ENCODE measurements at regions not wholly inside any gene's neighbourhood (a gene's known extent, or its start where the extent isn't known, plus 50 kb on each side); places are given as distances from the start of the nearest gene placed in this dataset.

DNA sequence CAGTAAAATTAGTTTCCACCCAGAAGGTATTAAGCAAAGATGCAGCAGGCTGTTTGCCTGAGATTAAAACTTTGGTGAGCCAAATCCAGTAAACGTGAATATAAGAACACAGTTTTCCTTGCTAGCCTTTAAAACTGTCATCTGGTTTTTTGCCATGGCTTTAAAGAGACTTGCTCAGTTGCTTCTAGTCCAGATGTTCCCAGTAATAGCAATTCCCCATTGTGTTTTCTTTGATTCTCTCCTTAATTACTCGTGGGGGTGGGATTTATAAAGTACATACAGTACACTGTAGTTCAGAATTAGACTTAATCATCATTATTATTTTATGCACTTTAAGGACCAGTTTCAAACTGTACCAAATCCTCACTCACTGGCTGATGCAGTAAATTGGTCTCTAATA lies 303.5 kb upstream of the ZNF804A start:
- no peak for DNase-seq (ENCODE audit: extremely low spot score)
- ChIA-PET POLR2A (no interaction called here), CTCF (no interaction called here)
- TF ChIP-seq ELF4 (IDR thresholded peaks at IDR 0.05): no peak
- no peak for TF ChIP-seq CTBP1 (IDR thresholded peaks at IDR 0.05; ENCODE audit: borderline replicate concordance)
- no peak for TF ChIP-seq FOXM1 (IDR thresholded peaks at IDR 0.05; ENCODE audit: borderline replicate concordance)
- no peak for TF ChIP-seq TARDBP (IDR thresholded peaks at IDR 0.05)
- no peak for TF ChIP-seq SP1 (IDR thresholded peaks at IDR 0.05)

DNA sequence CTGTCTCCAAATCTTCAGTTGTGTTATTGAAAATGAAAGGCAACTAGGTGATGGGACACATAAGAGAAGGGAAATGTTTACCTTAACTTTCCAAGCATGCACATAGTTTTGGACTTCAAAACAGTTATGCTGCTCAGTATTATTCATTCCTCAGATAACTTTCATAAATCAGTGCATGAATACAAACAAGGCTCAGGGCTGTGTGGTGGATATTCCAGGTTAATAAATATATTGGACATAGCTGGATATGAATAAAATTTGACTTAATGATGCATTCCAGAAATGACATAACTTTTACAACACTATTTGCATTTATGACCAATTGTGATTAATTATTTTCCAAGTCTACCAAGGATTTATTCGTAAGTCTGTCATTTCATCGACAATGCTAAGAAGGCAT lies 301.2 kb upstream of the ZNF804A start:
- POLR2A ChIA-PET: no interaction called here
- DNase-seq (ENCODE audit: extremely low spot score): no peak
- TF ChIP-seq NFRKB (IDR thresholded peaks at IDR 0.05): no peak
- TF ChIP-seq ARNT (IDR thresholded peaks at IDR 0.05): no peak
- TF ChIP-seq FOXK2 (IDR thresholded peaks at IDR 0.05): no peak
- no peak for TF ChIP-seq ELF4 (IDR thresholded peaks at IDR 0.05)
- TF ChIP-seq, protein P1, sequence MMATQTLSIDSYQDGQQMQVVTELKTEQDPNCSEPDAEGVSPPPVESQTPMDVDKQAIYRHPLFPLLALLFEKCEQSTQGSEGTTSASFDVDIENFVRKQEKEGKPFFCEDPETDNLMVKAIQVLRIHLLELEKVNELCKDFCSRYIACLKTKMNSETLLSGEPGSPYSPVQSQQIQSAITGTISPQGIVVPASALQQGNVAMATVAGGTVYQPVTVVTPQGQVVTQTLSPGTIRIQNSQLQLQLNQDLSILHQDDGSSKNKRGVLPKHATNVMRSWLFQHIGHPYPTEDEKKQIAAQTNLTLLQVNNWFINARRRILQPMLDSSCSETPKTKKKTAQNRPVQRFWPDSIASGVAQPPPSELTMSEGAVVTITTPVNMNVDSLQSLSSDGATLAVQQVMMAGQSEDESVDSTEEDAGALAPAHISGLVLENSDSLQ (IDR thresholded peaks at IDR 0.05): no peak
- no peak for TF ChIP-seq BHLHE40 (IDR thresholded peaks at IDR 0.05; ENCODE audit: borderline replicate concordance)
- TF ChIP-seq L3MBTL2 (conservative IDR thresholded peaks at IDR 0.05): no peak
- TF ChIP-seq SUZ12 (IDR thresholded peaks at IDR 0.05): no peak
- no peak for TF ChIP-seq ZNF384 (IDR thresholded peaks at IDR 0.05)
- TF ChIP-seq FOXM1 (IDR thresholded peaks at IDR 0.05; ENCODE audit: borderline replicate concordance): no peak
- no peak for TF ChIP-seq SP1 (IDR thresholded peaks at IDR 0.05)
- TF ChIP-seq TARDBP (IDR thresholded peaks at IDR 0.05): no peak
- no peak for TF ChIP-seq FOXA1 (IDR thresholded peaks at IDR 0.05)
- TF ChIP-seq CTBP1 (IDR thresholded peaks at IDR 0.05; ENCODE audit: borderline replicate concordance): no peak
- TF ChIP-seq LEF1 (IDR thresholded peaks at IDR 0.05; ENCODE audit: borderline replicate concordance): no peak
- CTCF ChIA-PET: no interaction called here

DNA sequence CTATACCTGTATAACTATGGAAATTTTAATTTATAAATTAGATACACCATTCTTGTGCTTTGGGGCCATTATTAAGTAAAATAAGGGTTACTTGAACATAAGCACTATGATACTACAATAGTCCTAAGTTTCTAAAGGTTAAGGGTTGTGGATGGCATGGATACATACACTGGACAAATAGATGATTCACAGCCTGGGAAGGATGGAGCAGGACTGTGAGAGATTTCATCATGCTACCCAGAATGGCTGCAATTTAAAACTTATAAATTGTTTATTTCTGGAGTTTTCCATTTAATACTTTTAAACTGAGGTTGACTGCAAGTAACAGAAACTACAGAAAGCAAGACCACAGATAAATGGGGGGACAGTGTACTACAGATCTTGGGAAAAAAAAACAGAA lies 295.8 kb upstream of the ZNF804A start:
- TF ChIP-seq FOXA1 (IDR thresholded peaks at IDR 0.05) (no peak), BHLHE40 (IDR thresholded peaks at IDR 0.05; ENCODE audit: borderline replicate concordance) (no peak), NFRKB (IDR thresholded peaks at IDR 0.05) (no peak), ELF4 (IDR thresholded peaks at IDR 0.05) (no peak), SUZ12 (IDR thresholded peaks at IDR 0.05) (no peak), CTBP1 (IDR thresholded peaks at IDR 0.05; ENCODE audit: borderline replicate concordance) (no peak)
- TF ChIP-seq, protein P1 (IDR thresholded peaks at IDR 0.05): no peak
- CTCF ChIA-PET: no interaction called here

DNA sequence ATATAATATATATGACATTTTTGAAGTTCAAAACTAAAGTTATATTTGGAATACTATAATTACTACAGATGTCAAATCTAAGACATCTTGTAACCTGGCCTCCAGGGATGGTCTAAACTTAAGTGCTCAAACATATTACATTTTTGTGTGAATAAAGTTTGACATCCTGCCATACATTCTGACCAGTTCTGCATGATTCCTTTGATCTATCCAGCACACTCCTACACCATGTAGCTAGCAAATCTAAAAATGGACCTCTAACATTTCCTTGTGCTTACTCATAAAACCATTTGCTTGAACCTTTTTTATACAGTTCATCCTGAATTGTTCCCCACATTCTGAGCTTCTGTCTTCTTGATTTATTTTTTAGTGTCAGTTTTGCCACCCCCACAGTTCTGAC lies 294.3 kb upstream of the ZNF804A start:
- no peak for TF ChIP-seq L3MBTL2 (conservative IDR thresholded peaks at IDR 0.05)
- no peak for TF ChIP-seq NFRKB (IDR thresholded peaks at IDR 0.05)
- no peak for TF ChIP-seq ELF4 (IDR thresholded peaks at IDR 0.05)
- TF ChIP-seq FOXA1 (IDR thresholded peaks at IDR 0.05): no peak
- no peak for TF ChIP-seq FOXM1 (IDR thresholded peaks at IDR 0.05; ENCODE audit: borderline replicate concordance)
- TF ChIP-seq HDGF (IDR thresholded peaks at IDR 0.05; ENCODE audit: borderline replicate concordance): no peak
- TF ChIP-seq TARDBP (IDR thresholded peaks at IDR 0.05): no peak
- TF ChIP-seq ZNF384 (IDR thresholded peaks at IDR 0.05): no peak
- TF ChIP-seq FOXK2 (IDR thresholded peaks at IDR 0.05): no peak
- no peak for TF ChIP-seq ARNT (IDR thresholded peaks at IDR 0.05)
- TF ChIP-seq SP1 (IDR thresholded peaks at IDR 0.05): no peak
- ChIA-PET CTCF (no interaction called here), POLR2A (no interaction called here)
- DNase-seq (ENCODE audit: extremely low spot score): no peak

More for the DNA sequence above, 295.8 kb upstream of the ZNF804A start:
- DNase-seq (ENCODE audit: extremely low spot score): no peak
- POLR2A ChIA-PET: no interaction called here

DNA sequence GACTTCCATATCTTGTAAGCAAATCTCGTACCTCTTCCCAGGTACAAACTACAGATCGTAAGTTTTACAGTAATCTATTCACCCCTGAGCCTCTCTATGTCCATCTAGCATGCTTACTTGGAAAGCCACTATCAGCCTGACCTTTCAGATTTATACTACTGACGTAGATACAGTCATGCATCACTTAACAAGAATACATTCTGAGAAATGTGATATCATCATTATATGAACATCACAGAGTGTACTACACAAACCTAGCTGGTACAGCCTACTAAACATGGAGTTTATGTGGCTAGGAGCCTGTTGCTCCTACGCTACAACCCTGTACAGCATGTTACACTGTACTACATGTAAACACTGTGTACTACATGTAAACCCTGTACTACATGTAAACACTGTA lies 293.2 kb upstream of the ZNF804A start:
- ChIA-PET CTCF (no interaction called here), POLR2A (no interaction called here)
- no peak for DNase-seq (ENCODE audit: extremely low spot score)
- TF ChIP-seq SP1 (IDR thresholded peaks at IDR 0.05): no peak

DNA sequence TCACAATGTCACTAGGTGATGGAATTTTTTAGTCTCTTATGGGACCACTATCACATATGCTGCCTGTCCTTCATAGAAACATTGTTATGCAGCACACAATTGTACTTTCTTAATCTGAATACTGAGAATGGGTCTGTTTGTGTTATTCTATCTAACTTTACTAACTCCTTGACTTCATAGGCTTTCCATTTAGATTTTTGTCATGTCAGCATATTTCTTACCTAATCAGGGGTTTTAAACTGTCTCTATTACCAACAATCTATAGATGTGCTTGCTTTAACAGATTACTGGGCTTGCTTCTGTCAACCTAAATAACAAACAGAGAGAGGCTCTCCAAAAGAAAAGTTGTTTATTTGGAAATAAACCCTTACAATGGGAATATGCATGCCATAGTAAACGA lies 289.6 kb upstream of the ZNF804A start:
- TF ChIP-seq HDGF (IDR thresholded peaks at IDR 0.05; ENCODE audit: borderline replicate concordance): no peak
- no peak for TF ChIP-seq L3MBTL2 (conservative IDR thresholded peaks at IDR 0.05)
- no peak for TF ChIP-seq SUZ12 (IDR thresholded peaks at IDR 0.05)
- TF ChIP-seq ZNF384 (IDR thresholded peaks at IDR 0.05): no peak
- no peak for TF ChIP-seq CTBP1 (IDR thresholded peaks at IDR 0.05; ENCODE audit: borderline replicate concordance)
- no peak for TF ChIP-seq TARDBP (IDR thresholded peaks at IDR 0.05)
- CTCF ChIA-PET: no interaction called here

DNA sequence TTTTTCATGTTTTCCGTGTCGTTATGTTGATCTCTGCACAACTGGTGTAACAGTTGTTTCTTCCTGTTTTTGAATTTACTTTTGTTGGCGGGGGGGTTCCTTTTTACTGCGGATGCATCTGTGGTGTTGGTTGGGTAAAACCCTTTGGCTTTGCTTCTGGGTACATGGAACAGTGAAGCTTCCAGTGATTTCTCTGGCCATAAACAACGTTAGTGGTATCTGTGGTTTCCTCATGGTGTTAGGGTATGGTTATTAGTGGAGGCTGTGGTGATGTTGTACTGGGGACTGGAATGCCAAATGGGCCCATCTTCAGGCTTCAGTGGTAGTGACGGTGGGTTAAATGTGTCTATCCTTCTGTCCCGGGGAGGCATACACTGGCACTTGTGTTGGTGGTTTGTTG lies 285.4 kb upstream of the ZNF804A start:
- no peak for DNase-seq (ENCODE audit: extremely low spot score)
- POLR2A ChIA-PET: no interaction called here
- TF ChIP-seq SUZ12 (IDR thresholded peaks at IDR 0.05): no peak
- TF ChIP-seq NFRKB (IDR thresholded peaks at IDR 0.05): no peak
- TF ChIP-seq, protein P1 (IDR thresholded peaks at IDR 0.05): no peak
- TF ChIP-seq CTBP1 (IDR thresholded peaks at IDR 0.05; ENCODE audit: borderline replicate concordance): no peak
- no peak for TF ChIP-seq ARNT (IDR thresholded peaks at IDR 0.05)
- CTCF ChIA-PET: no interaction called here

More for the DNA sequence above, 289.6 kb upstream of the ZNF804A start:
- POLR2A ChIA-PET: no interaction called here
- DNase-seq (ENCODE audit: extremely low spot score): no peak

DNA sequence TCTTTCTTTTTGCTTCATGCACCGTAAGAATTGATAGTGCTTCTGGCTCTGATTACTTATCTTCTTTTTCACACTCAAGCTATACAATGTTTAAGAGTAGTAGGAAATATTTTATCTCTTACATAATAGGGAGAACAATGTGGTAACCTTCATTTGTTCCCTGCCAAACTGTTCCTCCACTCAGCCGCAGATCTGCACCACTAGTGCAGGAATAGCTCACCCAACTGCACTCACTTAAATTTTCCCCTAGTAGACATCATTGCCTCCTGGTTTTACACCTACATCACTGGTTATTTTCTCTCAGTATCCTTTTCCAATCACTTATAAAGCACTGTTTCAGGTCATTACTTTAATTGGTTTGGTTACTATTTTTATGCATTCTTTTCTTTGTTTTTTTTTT lies 283.5 kb upstream of the ZNF804A start:
- TF ChIP-seq ZNF384 (IDR thresholded peaks at IDR 0.05): no peak
- no peak for TF ChIP-seq BHLHE40 (IDR thresholded peaks at IDR 0.05; ENCODE audit: borderline replicate concordance)
- no peak for TF ChIP-seq L3MBTL2 (conservative IDR thresholded peaks at IDR 0.05)
- TF ChIP-seq FOXK2 (IDR thresholded peaks at IDR 0.05): no peak
- TF ChIP-seq TARDBP (IDR thresholded peaks at IDR 0.05): no peak
- no peak for DNase-seq (ENCODE audit: extremely low spot score)
- ChIA-PET POLR2A (no interaction called here), CTCF (no interaction called here)
